ENCODE measurements at regions not wholly inside any gene's neighbourhood (a gene's known extent, or its start where the extent isn't known, plus 50 kb on each side); places are given as distances from the start of the nearest gene placed in this dataset.

- no peak overlapping the region for H3K4me3 ChIP-seq
- no peak for DNase-seq (ENCODE audit: low spot score)
- Mint-ChIP-seq H3K27me3 (ENCODE audit: insufficient read depth, low read depth) (peaks cover 5% of the 10 kb centered on the region), H3K9me3 (peaks cover 7% of the 10 kb centered on the region), H3K36me3 (peaks cover 2% of the 10 kb centered on the region), H3K4me1 (peaks cover 21% of the 10 kb centered on the region), H3K4me3 (no peak overlapping the region), H3K27ac (no peak overlapping the region)
- H3K36me3 ChIP-seq: no peaks in the 10 kb centered on the region
- H4K20me1 ChIP-seq (ENCODE audit: low read depth): no peaks in the 10 kb centered on the region
- H3F3A ChIP-seq (ENCODE audit: low read depth): peaks cover 28% of the 10 kb centered on the region
- H2AFZ ChIP-seq (replicated peaks): no peak overlapping the region
- no peak overlapping the region for H3K27ac ChIP-seq
- H3K27me3 ChIP-seq: no peaks in the 10 kb centered on the region
- TF ChIP-seq EZH2phosphoT487 (IDR thresholded peaks at IDR 0.05) (no peak), EZH2 (IDR thresholded peaks at IDR 0.05) (no peak)
- TF ChIP-seq, protein P1, sequence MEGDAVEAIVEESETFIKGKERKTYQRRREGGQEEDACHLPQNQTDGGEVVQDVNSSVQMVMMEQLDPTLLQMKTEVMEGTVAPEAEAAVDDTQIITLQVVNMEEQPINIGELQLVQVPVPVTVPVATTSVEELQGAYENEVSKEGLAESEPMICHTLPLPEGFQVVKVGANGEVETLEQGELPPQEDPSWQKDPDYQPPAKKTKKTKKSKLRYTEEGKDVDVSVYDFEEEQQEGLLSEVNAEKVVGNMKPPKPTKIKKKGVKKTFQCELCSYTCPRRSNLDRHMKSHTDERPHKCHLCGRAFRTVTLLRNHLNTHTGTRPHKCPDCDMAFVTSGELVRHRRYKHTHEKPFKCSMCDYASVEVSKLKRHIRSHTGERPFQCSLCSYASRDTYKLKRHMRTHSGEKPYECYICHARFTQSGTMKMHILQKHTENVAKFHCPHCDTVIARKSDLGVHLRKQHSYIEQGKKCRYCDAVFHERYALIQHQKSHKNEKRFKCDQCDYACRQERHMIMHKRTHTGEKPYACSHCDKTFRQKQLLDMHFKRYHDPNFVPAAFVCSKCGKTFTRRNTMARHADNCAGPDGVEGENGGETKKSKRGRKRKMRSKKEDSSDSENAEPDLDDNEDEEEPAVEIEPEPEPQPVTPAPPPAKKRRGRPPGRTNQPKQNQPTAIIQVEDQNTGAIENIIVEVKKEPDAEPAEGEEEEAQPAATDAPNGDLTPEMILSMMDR (IDR thresholded peaks at IDR 0.05): no peak
- H3K4me2 ChIP-seq: no peak overlapping the region
- no peaks in the 10 kb centered on the region for H3K79me2 ChIP-seq (ENCODE audit: low read depth)
- no peaks in the 10 kb centered on the region for H3K9me3 ChIP-seq (ENCODE audit: low read depth)
- H3K4me1 ChIP-seq: peaks cover 21% of the 10 kb centered on the region
- no peak overlapping the region for H3K9ac ChIP-seq
These were observed 219.5 kb downstream of the SOX11 start for GRCh38 chr2:5911718-5912117.

DNA sequence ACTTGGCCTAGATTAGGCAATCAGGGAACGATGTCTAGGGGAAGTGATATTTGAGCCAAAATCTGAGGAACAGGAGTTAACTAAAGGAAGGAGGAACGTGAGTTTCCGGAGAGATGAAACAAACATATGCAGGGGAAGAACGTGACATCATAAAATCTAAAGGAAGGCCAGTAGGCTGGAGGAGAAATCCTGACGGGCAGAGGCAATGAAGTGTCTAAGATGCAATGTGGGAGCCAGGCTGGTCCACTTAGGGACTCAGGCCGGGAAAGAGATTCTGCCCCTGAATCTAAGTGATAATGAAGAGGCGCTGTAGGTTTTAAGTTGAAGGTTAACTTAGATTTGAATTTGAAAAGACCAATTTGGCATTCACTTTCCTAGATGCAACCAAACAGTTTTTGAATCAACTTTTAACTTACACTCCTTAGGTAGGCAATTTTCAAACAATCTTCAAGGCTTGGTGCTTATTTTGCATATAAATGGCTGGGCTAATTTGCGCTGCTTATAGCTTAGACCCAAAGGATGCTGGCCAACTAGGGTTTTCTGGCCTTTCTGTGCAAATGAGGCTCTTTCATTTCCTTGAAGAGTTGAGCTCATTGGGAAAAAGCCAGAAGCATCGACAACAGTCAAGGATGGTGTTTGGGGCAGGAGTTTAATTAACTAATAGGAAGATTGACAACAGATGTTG lies 221.7 kb downstream of the SOX11 start:
- Mint-ChIP-seq H3K27ac (no peak overlapping the region), H3K4me3 (no peak overlapping the region), H3K27me3 (ENCODE audit: insufficient read depth, low read depth) (peaks cover 4% of the 10 kb centered on the region), H3K9me3 (peaks cover 23% of the 10 kb centered on the region), H3K36me3 (peaks cover 4% of the 10 kb centered on the region), H3K4me1 (peaks cover 21% of the 10 kb centered on the region)
- Histone ChIP-seq H3K27me3 (no peaks in the 10 kb centered on the region), H3K79me2 (ENCODE audit: low read depth) (no peaks in the 10 kb centered on the region), H3K9ac (no peak overlapping the region), H3K9me3 (ENCODE audit: low read depth) (peaks cover 5% of the 10 kb centered on the region), H3K4me1 (peaks cover 21% of the 10 kb centered on the region), H2AFZ (replicated peaks) (no peak overlapping the region), H3F3A (ENCODE audit: low read depth) (peaks cover 28% of the 10 kb centered on the region), H4K20me1 (ENCODE audit: low read depth) (no peaks in the 10 kb centered on the region), H3K4me3 (no peak overlapping the region), H3K4me2 (no peak overlapping the region), H3K27ac (no peak overlapping the region), H3K36me3 (peaks cover 3% of the 10 kb centered on the region)
- DNase-seq (ENCODE audit: low spot score): no peak
- TF ChIP-seq EZH2phosphoT487 (IDR thresholded peaks at IDR 0.05): no peak
- no peak for TF ChIP-seq EZH2 (IDR thresholded peaks at IDR 0.05)
- TF ChIP-seq, protein P1 (IDR thresholded peaks at IDR 0.05): no peak

DNA sequence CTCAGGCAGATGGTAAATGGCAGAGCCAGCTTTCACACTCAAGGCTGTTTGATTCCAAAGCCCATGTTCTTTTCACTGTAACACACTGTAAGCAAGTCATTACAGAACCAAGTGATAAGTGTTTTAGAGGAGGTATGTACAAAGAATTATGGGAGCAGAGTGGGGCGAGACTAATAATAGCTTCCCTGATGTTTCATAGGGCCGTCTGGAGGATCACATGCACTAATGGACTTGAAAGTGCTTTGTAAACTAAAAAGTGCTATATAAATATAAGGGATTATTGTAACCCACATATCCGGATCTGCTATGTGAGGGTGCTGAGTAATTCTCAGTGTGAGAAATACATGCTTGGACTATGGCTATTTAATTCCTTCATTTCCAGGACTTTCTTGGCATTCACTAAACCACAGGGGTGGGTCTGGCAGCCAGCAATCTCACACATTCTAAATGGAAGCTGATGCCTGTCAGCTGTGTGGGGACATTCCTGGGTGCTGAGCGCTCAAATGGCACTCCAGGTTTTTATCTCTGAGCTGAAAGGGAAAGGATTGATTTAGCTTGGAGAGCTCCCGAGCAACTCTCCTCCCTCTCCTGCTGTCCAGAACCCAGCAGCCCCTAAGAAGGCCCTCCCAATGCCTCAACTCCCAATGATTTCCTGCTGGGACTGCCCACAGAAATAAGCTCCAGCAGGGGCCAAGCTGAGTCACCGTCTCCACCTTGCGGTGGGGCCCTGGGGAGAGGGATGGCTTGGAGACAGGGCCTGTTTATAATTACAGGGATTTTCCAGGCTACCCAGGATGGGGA lies 222.8 kb downstream of the SOX11 start:
- H3K9ac ChIP-seq: no peak overlapping the region
- no peak overlapping the region for H3K4me2 ChIP-seq

More for the DNA sequence above, 222.8 kb downstream of the SOX11 start:
- H3K27ac Mint-ChIP-seq: peak overlapping the region; percentile 55
- peaks cover 4% of the 10 kb centered on the region for H3K27me3 Mint-ChIP-seq (ENCODE audit: insufficient read depth, low read depth)
- peaks cover 28% of the 10 kb centered on the region for H3F3A ChIP-seq (ENCODE audit: low read depth)
- TF ChIP-seq EZH2 (IDR thresholded peaks at IDR 0.05): no peak
- TF ChIP-seq, protein P1 (IDR thresholded peaks at IDR 0.05): peak; percentile 43
- H2AFZ ChIP-seq (replicated peaks): no peak overlapping the region
- peak overlapping the region; percentile 26 for H3K27ac ChIP-seq
- no peaks in the 10 kb centered on the region for H4K20me1 ChIP-seq (ENCODE audit: low read depth)
- H3K4me3 Mint-ChIP-seq: no peak overlapping the region
- H3K79me2 ChIP-seq (ENCODE audit: low read depth): no peaks in the 10 kb centered on the region
- peaks cover 21% of the 10 kb centered on the region for H3K4me1 Mint-ChIP-seq
- peaks cover 4% of the 10 kb centered on the region for H3K36me3 Mint-ChIP-seq
- H3K9me3 Mint-ChIP-seq: peaks cover 29% of the 10 kb centered on the region
- H3K4me1 ChIP-seq: peaks cover 21% of the 10 kb centered on the region
- peak; percentile 73 for DNase-seq (ENCODE audit: low spot score)
- peaks cover 7% of the 10 kb centered on the region for H3K36me3 ChIP-seq
- peaks cover 12% of the 10 kb centered on the region for H3K9me3 ChIP-seq (ENCODE audit: low read depth)
- no peaks in the 10 kb centered on the region for H3K27me3 ChIP-seq
- no peak overlapping the region for H3K4me3 ChIP-seq

Measured in neural progenitor cell (in vitro differentiated cells).